Uterus (tissue), 3 donors: ENCODE measurements at regions not wholly inside any gene's neighbourhood (a gene's known extent, or its start where the extent isn't known, plus 50 kb on each side); places are given as distances from the start of the nearest gene placed in this dataset.
A peak's percentile ranks its signal among the peaks of the same experiment; 100 is the strongest.
"Not testable (repeated sequence)": the region's sequence is repeated elsewhere in the genome, so short reads cannot be mapped to it uniquely, and the experiment has no call there.

Experiments used
- DNase-seq, 2 donors: peaks; one replicate each; pipeline ENCODE4 v3.0.0-alpha.2; 2019 to 2020
- H3K27ac ChIP-seq, 2 donors: fragments of 200-600 bp; sonication (generic); 1 replicate in 1 of 2; 2 replicates in 1 of 2; pipeline ENCODE4 v1.5.1; 2016 to 2018
- H3K27me3 ChIP-seq, 2 donors: fragments of 200-600 bp; sonication (generic); one replicate each; pipeline ENCODE4 v1.5.1; 2018 to 2019; ENCODE audit warnings: control low read depth in 1 of 2
- H3K36me3 ChIP-seq, 2 donors: fragments of 200-600 bp; sonication (generic); one replicate each; pipeline ENCODE4 v1.5.1; 2019; ENCODE audit warnings: control low read depth in 1 of 2
- H3K4me1 ChIP-seq, 2 donors: fragments of 200-600 bp; sonication (generic); one replicate each; pipeline ENCODE4 v1.5.1; 2018 to 2019; ENCODE audit warnings: control low read depth in 1 of 2
- H3K4me3 ChIP-seq, 2 donors: fragments of 200-600 bp; sonication (generic); 1 replicate in 1 of 2; 2 replicates in 1 of 2; pipeline ENCODE4 v1.5.1; 2018 to 2019; ENCODE audit warnings: mild to moderate bottlenecking in 1 of 2
- H3K9me3 ChIP-seq, 2 donors: fragments of 200-600 bp; sonication (generic); one replicate each; pipeline ENCODE4 v1.5.1; 2019; ENCODE audit warnings: control low read depth in 1 of 2
- CTCF ChIP-seq, 4 experiments: fragments of 200-600 bp in 2 of 4; fragments of 450-650 bp in 2 of 4; sonication (generic) in 2 of 4; IDR thresholded peaks; one replicate each; pipeline ENCODE4 v1.5.1; 2016 to 2019; ENCODE audit warnings: antibody characterized with exemption in 4 of 4, mild to moderate bottlenecking in 2 of 4, moderate library complexity in 1 of 4
- POLR2A ChIP-seq, 2 donors: fragments of 450-650 bp; IDR thresholded peaks; one replicate each; pipeline ENCODE4 v1.6.1; 2016; ENCODE audit warnings: antibody characterized with exemption in 2 of 2, mild to moderate bottlenecking in 1 of 2, moderate library complexity in 1 of 2
- intact Hi-C: fragments of 100-400 bp; cut with DNase I; formaldehyde crosslinking; loops from one replicate; pipeline ENCODE4 v1.15.1; 2023; ENCODE audit warnings: low total_unique reads
- donor health status: DM: yes; HTN: yes; CAD: no.

- Histone ChIP-seq H3K4me3 (no peak overlapping the region), H3K36me3 (no peaks in the 10 kb centered on the region), H3K4me1 (no peaks in the 10 kb centered on the region), H3K27me3 (no peaks in the 10 kb centered on the region), H3K9me3 (no peaks in the 10 kb centered on the region), H3K27ac (no peak overlapping the region)
- no peak for DNase-seq
- TF ChIP-seq CTCF (IDR thresholded peaks at IDR 0.05) (no peak), POLR2A (IDR thresholded peaks at IDR 0.05) (no peak)
- intact Hi-C loops: no loop called here
Observed at GRCh38 chr9:113734826-113735225, 141.3 kb upstream of the ZNF618 start.

GRCh38 chr9:113737517-113738271 is 138.4 kb upstream of the ZNF618 start:
- Histone ChIP-seq H3K4me3 (no peak overlapping the region), H3K9me3 (no peaks in the 10 kb centered on the region), H3K27me3 (no peaks in the 10 kb centered on the region), H3K27ac (no peak overlapping the region), H3K4me1 (no peaks in the 10 kb centered on the region), H3K36me3 (no peaks in the 10 kb centered on the region)
- TF ChIP-seq CTCF (IDR thresholded peaks at IDR 0.05) (peak in 3 of 4 experiments; percentile 39 to 52 (median 49)), POLR2A (IDR thresholded peaks at IDR 0.05) (no peak)
- peak; percentile 17 to 23 for DNase-seq
- intact Hi-C loops: no loop called here

- Histone ChIP-seq H3K4me1 (no peaks in the 10 kb centered on the region), H3K36me3 (no peaks in the 10 kb centered on the region), H3K9me3 (no peaks in the 10 kb centered on the region), H3K27me3 (no peaks in the 10 kb centered on the region), H3K4me3 (no peak overlapping the region), H3K27ac (no peak overlapping the region)
- no peak for TF ChIP-seq CTCF (IDR thresholded peaks at IDR 0.05)
- TF ChIP-seq POLR2A (IDR thresholded peaks at IDR 0.05): no peak
- no peak for DNase-seq
- intact Hi-C loops: no loop called here
Observed at GRCh38 chr9:113738496-113738892, 137.6 kb upstream of the ZNF618 start.

GRCh38 chr9:113738893-113739604 is 137.1 kb upstream of the ZNF618 start:
- intact Hi-C loops: no loop called here
- no peaks in the 10 kb centered on the region for H3K27me3 ChIP-seq
- H3K4me1 ChIP-seq: no peaks in the 10 kb centered on the region
- no peaks in the 10 kb centered on the region for H3K9me3 ChIP-seq
- DNase-seq: no peak
- H3K27ac ChIP-seq: no peak overlapping the region
- no peak overlapping the region for H3K4me3 ChIP-seq
- H3K36me3 ChIP-seq: no peaks in the 10 kb centered on the region
- no peak for TF ChIP-seq POLR2A (IDR thresholded peaks at IDR 0.05)
- TF ChIP-seq CTCF (IDR thresholded peaks at IDR 0.05): no peak

GRCh38 chr9:113739605-113740507 is 136.3 kb upstream of the ZNF618 start:
- H3K27me3 ChIP-seq, H3K27ac ChIP-seq, H3K9me3 ChIP-seq, H3K4me1 ChIP-seq, intact Hi-C loops, H3K4me3 ChIP-seq, DNase-seq, H3K36me3 ChIP-seq: not testable (repeated sequence)

GRCh38 chr9:113740508-113741500 is 135.3 kb upstream of the ZNF618 start:
- H3K27ac ChIP-seq, H3K9me3 ChIP-seq, intact Hi-C loops, DNase-seq, H3K4me1 ChIP-seq, H3K36me3 ChIP-seq, H3K27me3 ChIP-seq, H3K4me3 ChIP-seq: not testable (repeated sequence)
